Endodermal cell (in vitro differentiated cells): ENCODE measurements at regions not wholly inside any gene's neighbourhood (a gene's known extent, or its start where the extent isn't known, plus 50 kb on each side); places are given as distances from the start of the nearest gene placed in this dataset.

ENCODE experiments used
- DNase-seq: peaks from one replicate; pipeline ENCODE4 v3.0.0-alpha.2; 2017
- H3K27ac ChIP-seq: 2 replicates; pipeline ENCODE4 v1.5.1; 2013; ENCODE audit warnings: mild to moderate bottlenecking, low read depth, low read length, moderate library complexity
- H3K27me3 ChIP-seq: 2 replicates; pipeline ENCODE4 v1.6.1; 2013; ENCODE audit warnings: mild to moderate bottlenecking, low read length, moderate library complexity; ENCODE audit not compliant: insufficient read depth, control insufficient read depth, poor library complexity, severe bottlenecking
- H3K36me3 ChIP-seq: 2 replicates; pipeline ENCODE4 v1.7.0; 2013; ENCODE audit warnings: mild to moderate bottlenecking, low read length, moderate library complexity; ENCODE audit not compliant: control insufficient read depth, insufficient read depth
- H3K4me1 ChIP-seq: one replicate; pipeline ENCODE4 v1.7.0; 2013; ENCODE audit warnings: low read length; ENCODE audit not compliant: control insufficient read depth, insufficient read depth
- H3K4me3 ChIP-seq: 2 replicates; pipeline ENCODE4 v1.5.1; 2013; ENCODE audit warnings: mild to moderate bottlenecking, low read length, moderate library complexity
- H3K9ac ChIP-seq: 2 replicates; pipeline ENCODE4 v1.6.1; 2013; ENCODE audit warnings: mild to moderate bottlenecking, low read length, moderate library complexity; ENCODE audit not compliant: poor library complexity, severe bottlenecking; ENCODE audit errors: extremely low read depth
- H3K9me3 ChIP-seq: 2 replicates; pipeline ENCODE4 v1.6.1; 2013; ENCODE audit warnings: mild to moderate bottlenecking, low read length, moderate library complexity; ENCODE audit not compliant: control insufficient read depth
- H3K27ac Mint-ChIP-seq: 2 replicates; pipeline ENCODE4 v1.8.0; 2020; ENCODE audit warnings: mixed read lengths
- H3K27me3 Mint-ChIP-seq: 2 replicates; pipeline ENCODE4 v1.8.0; 2021; ENCODE audit warnings: mild to moderate bottlenecking, mixed read lengths; ENCODE audit not compliant: insufficient read depth
- H3K36me3 Mint-ChIP-seq: 2 replicates; pipeline ENCODE4 v1.8.0; 2020; ENCODE audit warnings: low read depth, mixed read lengths
- H3K4me1 Mint-ChIP-seq: 2 replicates; pipeline ENCODE4 v1.8.0; 2020; ENCODE audit warnings: mixed read lengths
- H3K4me3 Mint-ChIP-seq: 2 replicates; pipeline ENCODE4 v1.8.0; 2020; ENCODE audit warnings: mild to moderate bottlenecking, moderate library complexity, mixed read lengths
- H3K9me3 Mint-ChIP-seq: 2 replicates; pipeline ENCODE4 v1.8.0; 2020; ENCODE audit warnings: mild to moderate bottlenecking, mixed read lengths
- WGBS, 2 experiments: methylation state at CpG; one replicate each; pipeline versions ENCODE4 v1.1.5 to v1.1.7; 2013; ENCODE audit warnings: missing lambda C conversion rate in 2 of 2, mixed read lengths in 1 of 2; ENCODE audit not compliant: insufficient coverage in 1 of 2, insufficient read length in 1 of 2; 5-methylcytosine and 5-hydroxymethylcytosine counted together
- TF ChIP-seq, protein P1 (sequence below): fragments of 200-600 bp; sonication (generic); conservative IDR thresholded peaks from 2 replicates; pipeline ENCODE4 v1.5.0; 2021; ENCODE audit warnings: antibody characterized with exemption, mild to moderate bottlenecking

GRCh38 chr4:31052519-31052918 lies 332.4 kb downstream of the PCDH7 start:
- Histone ChIP-seq H3K9ac (no peak overlapping the region), H3K36me3 (no peaks in the 10 kb centered on the region), H3K4me3 (no peak overlapping the region), H3K27me3 (no peaks in the 10 kb centered on the region), H3K4me1 (peaks cover 11% of the 10 kb centered on the region), H3K9me3 (no peaks in the 10 kb centered on the region), H3K27ac (no peak overlapping the region)
- H3K27me3 Mint-ChIP-seq, result no peaks in the 10 kb centered on the region
- no peak overlapping the region for H3K4me3 Mint-ChIP-seq
- no peaks in the 10 kb centered on the region for H3K36me3 Mint-ChIP-seq
- no peaks in the 10 kb centered on the region for H3K9me3 Mint-ChIP-seq
- H3K4me1 Mint-ChIP-seq, result peaks cover 24% of the 10 kb centered on the region
- TF ChIP-seq, protein P1, sequence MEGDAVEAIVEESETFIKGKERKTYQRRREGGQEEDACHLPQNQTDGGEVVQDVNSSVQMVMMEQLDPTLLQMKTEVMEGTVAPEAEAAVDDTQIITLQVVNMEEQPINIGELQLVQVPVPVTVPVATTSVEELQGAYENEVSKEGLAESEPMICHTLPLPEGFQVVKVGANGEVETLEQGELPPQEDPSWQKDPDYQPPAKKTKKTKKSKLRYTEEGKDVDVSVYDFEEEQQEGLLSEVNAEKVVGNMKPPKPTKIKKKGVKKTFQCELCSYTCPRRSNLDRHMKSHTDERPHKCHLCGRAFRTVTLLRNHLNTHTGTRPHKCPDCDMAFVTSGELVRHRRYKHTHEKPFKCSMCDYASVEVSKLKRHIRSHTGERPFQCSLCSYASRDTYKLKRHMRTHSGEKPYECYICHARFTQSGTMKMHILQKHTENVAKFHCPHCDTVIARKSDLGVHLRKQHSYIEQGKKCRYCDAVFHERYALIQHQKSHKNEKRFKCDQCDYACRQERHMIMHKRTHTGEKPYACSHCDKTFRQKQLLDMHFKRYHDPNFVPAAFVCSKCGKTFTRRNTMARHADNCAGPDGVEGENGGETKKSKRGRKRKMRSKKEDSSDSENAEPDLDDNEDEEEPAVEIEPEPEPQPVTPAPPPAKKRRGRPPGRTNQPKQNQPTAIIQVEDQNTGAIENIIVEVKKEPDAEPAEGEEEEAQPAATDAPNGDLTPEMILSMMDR, result no peak
- no peak overlapping the region for H3K27ac Mint-ChIP-seq
- no peak for DNase-seq
- WGBS, 2 experiments, result 100% methylated on average over 1 of the region's 1 CpG; no CpG with 5 or more reads in 1 of the 2 experiments

- TF ChIP-seq, protein P1, result no peak
- H3K9ac ChIP-seq, result no peak overlapping the region
- H3K4me1 ChIP-seq, result peaks cover 4% of the 10 kb centered on the region
- H3K9me3 ChIP-seq, result no peaks in the 10 kb centered on the region
- H3K27ac ChIP-seq, result no peak overlapping the region
- H3K4me1 Mint-ChIP-seq, result peaks cover 23% of the 10 kb centered on the region
- no peak overlapping the region for H3K4me3 ChIP-seq
- H3K36me3 ChIP-seq, result no peaks in the 10 kb centered on the region
- no peaks in the 10 kb centered on the region for H3K27me3 Mint-ChIP-seq
- H3K9me3 Mint-ChIP-seq, result no peaks in the 10 kb centered on the region
- DNase-seq, result no peak
- H3K36me3 Mint-ChIP-seq, result no peaks in the 10 kb centered on the region
- no peaks in the 10 kb centered on the region for H3K27me3 ChIP-seq
- H3K4me3 Mint-ChIP-seq, result no peak overlapping the region
- H3K27ac Mint-ChIP-seq, result no peak overlapping the region
- 97% methylated on average over 2 of the region's 2 CpGs; no CpG with 5 or more reads in 1 of the 2 experiments for WGBS, 2 experiments
These were observed 333.3 kb downstream of the PCDH7 start for GRCh38 chr4:31053451-31053850.

GRCh38 chr4:31054295-31054694 lies 334.1 kb downstream of the PCDH7 start:
- DNase-seq, result no peak
- 80 to 100% methylated on average over 1 to 2 of the region's 2 CpGs for WGBS, 2 experiments
- Histone ChIP-seq H3K9me3 (no peaks in the 10 kb centered on the region), H3K27ac (no peak overlapping the region), H3K9ac (no peak overlapping the region), H3K36me3 (no peaks in the 10 kb centered on the region), H3K27me3 (no peaks in the 10 kb centered on the region), H3K4me3 (no peak overlapping the region), H3K4me1 (peaks cover 8% of the 10 kb centered on the region)
- H3K27me3 Mint-ChIP-seq, result no peaks in the 10 kb centered on the region
- peaks cover 24% of the 10 kb centered on the region for H3K4me1 Mint-ChIP-seq
- H3K4me3 Mint-ChIP-seq, result no peak overlapping the region
- H3K27ac Mint-ChIP-seq, result no peak overlapping the region
- H3K9me3 Mint-ChIP-seq, result no peaks in the 10 kb centered on the region
- TF ChIP-seq, protein P1, result no peak
- H3K36me3 Mint-ChIP-seq, result no peaks in the 10 kb centered on the region
